HPDE6-E6E7 (cell line): ENCODE measurements at regions not wholly inside any gene's neighbourhood (a gene's known extent, or its start where the extent isn't known, plus 50 kb on each side); places are given as distances from the start of the nearest gene placed in this dataset.

Source experiments
- DNase-seq: peaks from one replicate; pipeline ENCODE4 v3.0.0; 2011; ENCODE audit warnings: missing footprints; ENCODE audit errors: extremely low spot score

- no peak for DNase-seq
Observed at GRCh38 chr6:67667637-67668422, 967.3 kb upstream of the ADGRB3 start.

DNA sequence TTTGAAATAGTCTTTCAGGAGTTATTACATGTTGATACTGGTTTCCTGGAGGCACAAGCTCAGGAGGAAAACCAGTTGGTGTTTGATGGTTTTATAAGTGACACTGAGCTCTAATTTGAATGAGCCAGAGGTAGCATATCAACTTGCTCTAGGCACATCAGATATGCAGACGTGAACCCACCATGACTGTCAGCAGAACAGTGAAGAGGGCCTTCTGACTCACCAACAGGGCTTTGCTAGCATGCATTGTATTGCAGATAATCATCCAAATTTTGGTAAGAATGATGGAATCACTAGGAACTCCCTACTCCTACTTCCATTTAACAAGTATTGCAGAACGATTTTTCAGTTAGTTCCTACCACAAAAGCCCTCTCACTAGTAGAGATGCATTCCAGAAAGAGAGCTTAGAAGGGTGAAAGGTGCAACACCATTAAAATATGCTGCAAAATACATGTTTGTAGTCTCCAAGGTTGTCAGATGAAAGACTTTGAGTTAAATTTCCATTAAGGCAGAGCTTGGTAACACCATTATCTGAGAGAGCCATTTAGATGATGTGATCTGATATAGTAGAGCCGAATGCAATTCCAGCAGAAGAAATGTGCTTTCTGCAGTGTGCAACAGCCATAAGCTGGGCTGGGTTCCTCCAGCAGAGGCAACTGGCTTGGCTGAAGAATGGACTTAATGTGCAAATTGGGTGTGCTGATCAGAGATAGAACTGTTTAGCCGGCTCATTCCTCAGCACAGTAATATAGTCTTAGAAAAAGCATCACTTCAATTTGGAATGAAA is 968.7 kb upstream of the ADGRB3 start:
- DNase-seq: no peak

DNA sequence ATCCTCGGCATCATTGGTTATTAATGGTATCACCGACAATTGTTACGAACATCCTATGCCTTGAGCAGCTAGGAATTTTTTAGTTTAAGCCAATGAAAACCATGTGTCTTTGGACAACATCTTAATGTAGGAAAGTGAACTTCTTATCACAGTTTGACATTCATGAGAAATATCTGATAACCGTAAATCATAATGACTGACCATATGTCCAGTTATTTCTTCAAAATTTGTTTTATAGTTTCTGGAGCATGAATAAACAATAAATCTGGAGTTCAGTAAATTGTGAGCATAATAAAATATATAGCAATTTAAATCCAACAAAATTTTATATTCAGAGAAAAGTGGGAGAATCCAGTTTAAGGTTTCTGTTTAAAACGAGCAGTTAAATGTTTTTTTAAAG is 970.1 kb upstream of the ADGRB3 start:
- DNase-seq: no peak

DNA sequence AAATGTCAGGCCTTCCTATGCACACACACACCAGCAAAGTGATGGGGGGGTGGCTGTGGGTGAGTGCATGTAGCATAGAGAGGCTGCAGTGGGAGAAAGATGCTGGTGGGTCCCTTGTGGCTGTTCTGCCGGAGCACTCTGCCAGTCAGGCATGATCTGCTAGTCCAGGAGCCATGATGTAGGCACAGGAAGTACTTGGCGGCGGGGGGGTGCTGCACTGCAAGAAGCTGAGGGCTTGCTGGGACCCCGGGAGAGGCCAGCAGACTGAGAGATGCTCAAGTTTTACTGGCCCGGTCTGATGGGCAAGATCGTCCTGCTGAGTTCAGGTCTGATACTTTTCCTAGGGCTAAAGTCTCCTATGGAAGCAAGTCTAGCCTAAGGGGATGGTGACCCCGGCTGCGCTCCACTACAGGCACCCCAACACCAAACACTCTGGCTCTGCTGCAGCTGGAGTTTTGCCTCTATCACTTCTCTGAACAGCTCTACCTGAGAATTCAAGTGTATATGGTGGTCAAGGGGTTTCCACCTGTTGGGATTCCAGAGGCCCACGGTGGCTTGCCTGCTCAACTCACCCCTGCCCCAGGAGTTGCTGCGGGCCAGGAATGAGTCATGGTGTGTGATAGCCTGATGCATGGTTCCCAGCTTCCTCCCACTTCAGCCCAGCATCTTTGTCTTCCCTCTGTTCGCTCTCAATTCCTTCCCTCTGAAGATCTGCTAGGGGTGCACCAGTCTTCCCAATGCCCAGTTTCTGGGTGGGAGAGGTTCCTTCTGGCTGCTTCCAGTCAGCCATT is 971.8 kb upstream of the ADGRB3 start:
- no peak for DNase-seq

GRCh38 chr6:67653561-67653960 is 981.5 kb upstream of the ADGRB3 start:
- no peak for DNase-seq

- DNase-seq: no peak
Observed at GRCh38 chr6:67646550-67646949, 988.5 kb upstream of the ADGRB3 start.

DNA sequence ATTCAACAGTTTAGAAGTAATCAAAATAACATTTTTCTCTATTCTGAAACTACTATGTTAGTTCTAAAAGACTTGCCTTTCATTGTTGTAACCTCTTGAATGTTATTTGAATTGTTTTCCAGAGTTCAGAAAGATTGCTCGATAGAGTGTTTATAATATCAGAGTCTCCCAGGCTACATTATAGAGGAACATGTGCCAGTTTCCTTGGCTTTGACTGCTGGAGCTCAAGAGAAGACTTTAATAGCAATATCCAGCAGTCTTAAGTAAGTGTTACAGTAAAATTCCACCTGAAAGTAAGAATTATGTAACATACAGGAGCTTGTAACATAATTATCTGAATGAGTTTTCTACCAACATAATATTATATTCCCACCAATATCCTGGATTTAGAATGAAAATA is 991.8 kb upstream of the ADGRB3 start:
- DNase-seq: no peak

DNA sequence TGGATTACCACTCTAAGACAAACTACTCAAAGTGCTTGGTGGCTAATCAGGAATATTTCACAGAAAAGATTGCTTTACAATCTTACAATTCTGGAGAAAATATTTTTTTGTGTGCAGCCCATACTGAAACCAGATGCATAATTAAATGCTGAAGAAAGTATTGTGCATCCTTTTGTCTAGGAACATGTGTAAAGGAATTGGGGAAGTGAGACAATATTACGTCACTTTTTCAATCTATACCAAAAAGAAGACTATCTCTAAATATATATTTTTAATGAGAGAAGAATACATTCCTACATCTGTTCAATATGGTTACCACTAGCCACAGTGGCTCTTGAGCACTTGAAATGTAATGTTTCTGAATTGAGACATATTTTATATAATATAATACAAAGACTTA is 992.5 kb upstream of the ADGRB3 start:
- no peak for DNase-seq

GRCh38 chr6:67640484-67640883 is 994.6 kb upstream of the ADGRB3 start:
- no peak for DNase-seq

DNA sequence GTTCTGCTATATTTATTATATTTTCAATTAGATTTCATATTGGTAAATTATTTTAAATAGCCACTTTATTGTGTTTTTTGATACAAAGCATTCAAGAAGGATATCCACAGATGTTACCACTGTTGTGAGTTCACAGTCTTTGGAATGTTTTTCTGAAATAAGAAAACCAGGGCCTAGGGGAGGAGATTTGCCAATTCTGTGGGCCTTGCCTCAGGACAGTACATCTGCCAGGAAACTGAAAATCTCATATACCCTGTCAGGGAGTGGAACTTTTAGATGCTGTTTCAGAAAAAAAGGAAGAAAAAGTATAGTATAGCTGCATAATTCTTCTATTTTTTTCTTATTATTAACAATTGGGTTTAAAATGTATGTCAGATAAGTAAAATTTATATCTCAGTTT is 995.9 kb upstream of the ADGRB3 start:
- DNase-seq: no peak

- no peak for DNase-seq
Observed at GRCh38 chr6:67634199-67634598, 1000.9 kb upstream of the ADGRB3 start.

DNA sequence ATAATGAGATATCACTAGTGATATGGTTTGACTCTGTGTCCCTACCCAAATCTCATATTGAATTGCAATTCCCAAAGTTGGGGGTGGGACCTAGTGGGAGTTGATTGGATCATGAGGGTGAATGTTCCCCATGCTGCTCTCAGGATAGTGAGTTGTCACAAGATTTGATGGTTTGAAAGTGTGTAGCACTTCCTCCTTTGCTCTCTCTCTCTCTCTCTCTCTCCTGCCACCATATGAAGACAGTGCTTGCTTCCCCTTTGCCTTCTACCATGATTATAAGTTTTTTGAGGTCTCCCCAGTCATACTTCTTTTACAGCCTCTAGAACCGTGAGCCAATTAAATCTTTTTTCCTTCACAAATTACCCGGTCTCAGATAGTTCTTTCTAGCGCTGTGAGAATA is 1002.0 kb upstream of the ADGRB3 start:
- no peak for DNase-seq

GRCh38 chr6:67630146-67630545 is 1004.9 kb upstream of the ADGRB3 start:
- peak; percentile 0 for DNase-seq

DNA sequence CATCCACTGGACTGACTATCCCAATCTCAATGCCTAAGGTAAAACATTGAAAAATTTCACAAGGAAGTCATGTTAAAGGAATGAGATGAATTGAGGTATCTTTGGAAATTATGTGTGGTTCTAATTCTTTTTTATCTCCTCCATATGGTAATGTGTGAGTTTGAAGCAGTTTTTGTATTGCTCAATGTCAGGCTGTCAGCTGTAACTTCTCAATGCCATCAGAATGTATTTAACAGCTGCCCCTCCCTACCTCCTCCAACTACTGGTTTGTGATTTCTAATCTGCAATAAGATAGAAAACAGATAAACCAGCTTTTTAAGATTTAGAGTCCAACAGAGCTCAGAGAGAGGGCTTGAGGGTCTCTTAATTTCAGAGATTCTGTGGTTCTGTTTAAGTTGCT is 1005.8 kb upstream of the ADGRB3 start:
- DNase-seq: no peak

GRCh38 chr6:67615796-67616195 is 1019.3 kb upstream of the ADGRB3 start:
- peak; percentile 0 for DNase-seq

- DNase-seq: no peak
Observed at GRCh38 chr6:67608099-67608749, 1026.9 kb upstream of the ADGRB3 start.

- no peak for DNase-seq
Observed at GRCh38 chr6:67606906-67607828, 1027.9 kb upstream of the ADGRB3 start.

- DNase-seq: no peak
Observed at GRCh38 chr6:67594366-67594765, 1040.7 kb upstream of the ADGRB3 start.

DNA sequence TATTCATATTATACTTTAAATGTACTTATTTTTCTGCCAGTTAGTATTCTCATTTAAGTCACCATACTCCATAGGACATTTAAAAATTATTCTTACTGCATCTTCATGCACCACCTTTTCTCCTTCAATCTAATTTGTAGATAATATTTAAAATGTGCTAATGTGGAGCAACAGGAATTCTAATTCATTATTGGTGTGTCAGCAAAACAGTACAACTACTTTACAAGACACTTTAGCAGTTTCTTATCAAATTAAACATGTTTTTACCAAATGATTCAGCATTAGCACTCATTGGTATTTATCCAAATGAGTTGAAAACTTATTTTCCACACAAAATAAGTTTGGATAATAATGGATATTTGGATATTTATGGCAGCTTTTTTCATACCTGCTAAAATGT is 1041.8 kb upstream of the ADGRB3 start:
- DNase-seq: no peak

DNA sequence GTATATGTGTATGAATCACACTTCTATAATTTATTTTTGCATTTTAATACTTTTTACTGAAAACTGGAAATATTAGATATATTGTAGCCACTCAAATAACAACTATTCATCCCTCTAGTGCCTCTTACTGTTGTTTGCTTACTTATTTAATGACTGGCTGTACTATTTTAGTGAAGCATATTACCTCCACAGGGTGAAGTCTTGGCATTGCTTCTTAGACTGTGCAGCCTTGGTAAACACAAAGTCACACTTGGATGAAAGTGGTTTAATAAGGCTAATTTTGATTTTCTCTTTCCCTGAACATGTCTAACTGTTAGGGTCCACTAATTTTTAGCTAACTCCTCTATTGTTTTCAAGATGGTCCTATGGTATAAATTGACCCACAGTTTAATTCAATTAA is 1043.2 kb upstream of the ADGRB3 start:
- no peak for DNase-seq

DNA sequence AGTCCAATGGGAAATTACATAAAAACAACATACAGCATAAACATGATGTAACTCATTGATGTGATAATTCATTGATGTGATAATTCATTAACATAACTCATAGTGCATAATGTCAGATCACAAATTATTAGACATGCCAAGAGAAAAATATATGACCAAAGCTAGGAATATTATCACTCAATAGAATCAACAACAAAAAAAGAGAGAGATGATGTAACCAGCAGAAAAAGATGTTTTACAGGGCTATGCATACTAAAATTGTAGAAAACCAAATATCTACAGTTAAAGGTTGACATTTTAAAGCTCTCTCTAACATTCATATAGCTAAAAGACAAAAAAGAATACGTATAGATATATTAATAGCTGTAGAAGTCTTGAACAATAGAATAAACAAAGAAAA is 1067.2 kb upstream of the ADGRB3 start:
- no peak for DNase-seq
